Stimulated activated CD8-positive, alpha-beta memory T cell treated with anti-CD3 and anti-CD28 coated beads, Interleukin-2, amount 100 ng/mL, for 48 hours (primary cell): ENCODE measurements at regions not wholly inside any gene's neighbourhood (a gene's known extent, or its start where the extent isn't known, plus 50 kb on each side); places are given as distances from the start of the nearest gene placed in this dataset.

ENCODE experiments used
- DNase-seq, 2 donors: peaks; one replicate each; pipeline ENCODE4 v3.0.0-alpha.2; 2020; ENCODE audit warnings: low read depth in 2 of 2

GRCh38 chr6:14431385-14432330 lies 314.1 kb downstream of the CD83 start:
- DNase-seq: no peak

- no peak for DNase-seq
Measured at GRCh38 chr6:14434916-14435690, 317.5 kb downstream of the CD83 start.

GRCh38 chr6:14436592-14437132 lies 319.1 kb downstream of the CD83 start:
- DNase-seq: no peak

GRCh38 chr6:14439419-14439818 lies 321.8 kb downstream of the CD83 start:
- DNase-seq: no peak

- no peak for DNase-seq
Measured at GRCh38 chr6:14440215-14440910, 322.8 kb downstream of the CD83 start.

GRCh38 chr6:14440940-14441781 lies 323.6 kb downstream of the CD83 start:
- no peak for DNase-seq

GRCh38 chr6:14442242-14442641 lies 324.7 kb downstream of the CD83 start:
- no peak for DNase-seq

GRCh38 chr6:14443629-14444268 lies 326.2 kb downstream of the CD83 start:
- DNase-seq: no peak

- DNase-seq: no peak
Measured at GRCh38 chr6:14444295-14444972, 326.9 kb downstream of the CD83 start.

GRCh38 chr6:14447240-14447639 lies 329.7 kb downstream of the CD83 start:
- no peak for DNase-seq

GRCh38 chr6:14448246-14448645 lies 330.7 kb downstream of the CD83 start:
- no peak for DNase-seq

GRCh38 chr6:14450133-14450504 lies 332.5 kb downstream of the CD83 start:
- no peak for DNase-seq

GRCh38 chr6:14450578-14450977 lies 333.0 kb downstream of the CD83 start:
- no peak for DNase-seq

GRCh38 chr6:14451594-14452374 lies 334.2 kb downstream of the CD83 start:
- DNase-seq: no peak

GRCh38 chr6:14452567-14453527 lies 335.3 kb downstream of the CD83 start:
- DNase-seq: peak; percentile 40 to 48

GRCh38 chr6:14453712-14454472 lies 336.3 kb downstream of the CD83 start:
- no peak for DNase-seq

- no peak for DNase-seq
Measured at GRCh38 chr6:14454473-14454775, 336.9 kb downstream of the CD83 start.
